ENCODE measurements at regions not wholly inside any gene's neighbourhood (a gene's known extent, or its start where the extent isn't known, plus 50 kb on each side); places are given as distances from the start of the nearest gene placed in this dataset.
"Not testable (repeated sequence)": the region's sequence is repeated elsewhere in the genome, so short reads cannot be mapped to it uniquely, and the experiment has no call there.

GRCh38 chr14:42517806-42518500, 911.3 kb downstream of the LRFN5 start:
- DNase-seq (ENCODE audit: low read depth), result no peak

- no peak for DNase-seq (ENCODE audit: low read depth)
Measured at GRCh38 chr14:42513837-42514236, 907.2 kb downstream of the LRFN5 start.

GRCh38 chr14:42510071-42510470, 903.4 kb downstream of the LRFN5 start:
- DNase-seq (ENCODE audit: low read depth), result no peak

- DNase-seq (ENCODE audit: low read depth), result no peak
Measured at GRCh38 chr14:42508209-42508946, 901.7 kb downstream of the LRFN5 start.

- DNase-seq (ENCODE audit: low read depth), result no peak
Measured at GRCh38 chr14:42504433-42504832, 897.8 kb downstream of the LRFN5 start.

- DNase-seq (ENCODE audit: low read depth), result no peak
Measured at GRCh38 chr14:42499137-42499536, 892.5 kb downstream of the LRFN5 start.

GRCh38 chr14:42490536-42490935, 883.9 kb downstream of the LRFN5 start:
- peak; percentile 6 for DNase-seq (ENCODE audit: low read depth)

GRCh38 chr14:42488965-42489364, 882.3 kb downstream of the LRFN5 start:
- no peak for DNase-seq (ENCODE audit: low read depth)

GRCh38 chr14:42482345-42482971, 875.8 kb downstream of the LRFN5 start:
- DNase-seq (ENCODE audit: low read depth), result not testable (repeated sequence)

- not testable (repeated sequence) for DNase-seq (ENCODE audit: low read depth)
Measured at GRCh38 chr14:42481714-42482113, 875.0 kb downstream of the LRFN5 start.

GRCh38 chr14:42480255-42480654, 873.6 kb downstream of the LRFN5 start:
- DNase-seq (ENCODE audit: low read depth), result no peak

GRCh38 chr14:42475289-42475688, 868.6 kb downstream of the LRFN5 start:
- no peak for DNase-seq (ENCODE audit: low read depth)

- DNase-seq (ENCODE audit: low read depth), result peak; percentile 12
Measured at GRCh38 chr14:42470427-42470719, 863.7 kb downstream of the LRFN5 start.

- DNase-seq (ENCODE audit: low read depth), result peak; percentile 82
Measured at GRCh38 chr14:42469637-42470426, 863.2 kb downstream of the LRFN5 start.

- no peak for DNase-seq (ENCODE audit: low read depth)
Measured at GRCh38 chr14:42460673-42461072, 854.0 kb downstream of the LRFN5 start.

- no peak for DNase-seq (ENCODE audit: low read depth)
Measured at GRCh38 chr14:42459171-42459685, 852.6 kb downstream of the LRFN5 start.

GRCh38 chr14:42441615-42442014, 834.9 kb downstream of the LRFN5 start:
- no peak for DNase-seq (ENCODE audit: low read depth)

GRCh38 chr14:42437809-42438208, 831.1 kb downstream of the LRFN5 start:
- no peak for DNase-seq (ENCODE audit: low read depth)

- no peak for DNase-seq (ENCODE audit: low read depth)
Measured at GRCh38 chr14:42429401-42429800, 822.7 kb downstream of the LRFN5 start.

- peak; percentile 21 for DNase-seq (ENCODE audit: low read depth)
Measured at GRCh38 chr14:42428996-42429395, 822.3 kb downstream of the LRFN5 start.

- DNase-seq (ENCODE audit: low read depth), result peak; percentile 6
Measured at GRCh38 chr14:42424501-42424900, 817.8 kb downstream of the LRFN5 start.
